ENCODE measurements at regions not wholly inside any gene's neighbourhood (a gene's known extent, or its start where the extent isn't known, plus 50 kb on each side); places are given as distances from the start of the nearest gene placed in this dataset.

GRCh38 chr11:80720295-80720694, 1279.5 kb upstream of the TENM4 start:
- Histone ChIP-seq H2BK120ac (ENCODE audit: low read depth, low read length, poor library complexity, severe bottlenecking) (no peak overlapping the region), H3K79me2 (ENCODE audit: insufficient read depth, low read length) (no peaks in the 10 kb centered on the region), H4K91ac (ENCODE audit: insufficient read length, low read depth, low read length) (no peak overlapping the region), H3K79me1 (ENCODE audit: insufficient read depth, low read depth, low read length, poor library complexity, severe bottlenecking) (no peaks in the 10 kb centered on the region), H3K23ac (ENCODE audit: insufficient read length, low read depth, low read length) (no peak overlapping the region), H3K4ac (ENCODE audit: low read depth, low read length) (no peak overlapping the region), H3K4me1 (ENCODE audit: insufficient read depth, low read length) (no peaks in the 10 kb centered on the region), H2AK5ac (ENCODE audit: insufficient read length, low read length) (no peak overlapping the region), H3K27ac (ENCODE audit: insufficient read length, low read depth, low read length) (no peak overlapping the region), H3K4me2 (ENCODE audit: insufficient read depth, insufficient read length, low read length) (no peak overlapping the region), H3K27me3 (ENCODE audit: insufficient read depth, low read length) (no peaks in the 10 kb centered on the region), H4K20me1 (ENCODE audit: control insufficient read depth, insufficient read depth, insufficient read length) (no peaks in the 10 kb centered on the region), H3K9me3 (ENCODE audit: control insufficient read depth, low read depth, low read length) (no peaks in the 10 kb centered on the region), H2BK5ac (ENCODE audit: insufficient read length, low read length) (no peak overlapping the region), H4K5ac (ENCODE audit: insufficient read length, low read depth, low read length) (no peak overlapping the region), H4K8ac (replicated peaks; ENCODE audit: insufficient read length, low read depth, low read length) (no peak overlapping the region), H3K23me2 (ENCODE audit: insufficient read length, low read depth, low read length, poor library complexity, severe bottlenecking) (no peaks in the 10 kb centered on the region), H2AFZ (ENCODE audit: low read length) (no peak overlapping the region), H2BK20ac (ENCODE audit: low read depth, low read length, poor library complexity, severe bottlenecking) (no peak overlapping the region), H2BK15ac (ENCODE audit: low read depth, low read length) (no peak overlapping the region), H3K14ac (ENCODE audit: insufficient read depth, low read length) (no peak overlapping the region), H3K56ac (ENCODE audit: insufficient read length, low read depth, low read length) (no peak overlapping the region), H3K9ac (ENCODE audit: extremely low read depth, insufficient read length, low read length) (no peak overlapping the region), H2BK12ac (ENCODE audit: insufficient read length, low read depth, low read length) (no peak overlapping the region), H3K18ac (ENCODE audit: insufficient read length, low read depth, low read length) (no peak overlapping the region), H3T11ph (ENCODE audit: low read length) (no peak overlapping the region)
- no peak for TF ChIP-seq CTCF (conservative IDR thresholded peaks at IDR 0.05)
- no peaks in the 10 kb centered on the region; a peak in 1 of 4 replicates for H3K4me1 Mint-ChIP-seq
- no peak overlapping the region for H3K27ac Mint-ChIP-seq
- no peaks in the 10 kb centered on the region for H3K27me3 Mint-ChIP-seq (ENCODE audit: low read depth)
- no peaks in the 10 kb centered on the region for H3K36me3 Mint-ChIP-seq (ENCODE audit: insufficient read depth in 1 of 3, low read depth in 3 of 3)
- no peak for DNase-seq
- WGBS (ENCODE audit: extremely low coverage, insufficient read length, low lambda C conversion rate): no CpG with 5 or more reads among the region's 4 CpGs
- H3K9me3 Mint-ChIP-seq: peaks cover 0 to 2% of the 10 kb centered on the region in 2 experiments; a peak in 1 of 5 replicates
- H3K4me3 Mint-ChIP-seq: no peak overlapping the region

Data from H9 (cell line).